Loucy (cell line): ENCODE measurements at regions not wholly inside any gene's neighbourhood (a gene's known extent, or its start where the extent isn't known, plus 50 kb on each side); places are given as distances from the start of the nearest gene placed in this dataset.

Experiments
- EZH2phosphoT487 ChIP-seq: fragments of 200-600 bp; IDR thresholded peaks from 2 replicates; pipeline ENCODE4 v1.6.1; 2018; ENCODE audit warnings: antibody characterized with exemption, mild to moderate bottlenecking, moderate library complexity, borderline replicate concordance
- TF ChIP-seq, protein P1 (sequence below): fragments of 200-600 bp; sonication (generic); conservative IDR thresholded peaks from 2 replicates; pipeline ENCODE4 v1.5.1; 2014; ENCODE audit warnings: mild to moderate bottlenecking, antibody characterized with exemption, low read length

GRCh38 chr16:6446370-6446769 is 886.3 kb upstream of the RBFOX1 start:
- TF ChIP-seq, protein P1, sequence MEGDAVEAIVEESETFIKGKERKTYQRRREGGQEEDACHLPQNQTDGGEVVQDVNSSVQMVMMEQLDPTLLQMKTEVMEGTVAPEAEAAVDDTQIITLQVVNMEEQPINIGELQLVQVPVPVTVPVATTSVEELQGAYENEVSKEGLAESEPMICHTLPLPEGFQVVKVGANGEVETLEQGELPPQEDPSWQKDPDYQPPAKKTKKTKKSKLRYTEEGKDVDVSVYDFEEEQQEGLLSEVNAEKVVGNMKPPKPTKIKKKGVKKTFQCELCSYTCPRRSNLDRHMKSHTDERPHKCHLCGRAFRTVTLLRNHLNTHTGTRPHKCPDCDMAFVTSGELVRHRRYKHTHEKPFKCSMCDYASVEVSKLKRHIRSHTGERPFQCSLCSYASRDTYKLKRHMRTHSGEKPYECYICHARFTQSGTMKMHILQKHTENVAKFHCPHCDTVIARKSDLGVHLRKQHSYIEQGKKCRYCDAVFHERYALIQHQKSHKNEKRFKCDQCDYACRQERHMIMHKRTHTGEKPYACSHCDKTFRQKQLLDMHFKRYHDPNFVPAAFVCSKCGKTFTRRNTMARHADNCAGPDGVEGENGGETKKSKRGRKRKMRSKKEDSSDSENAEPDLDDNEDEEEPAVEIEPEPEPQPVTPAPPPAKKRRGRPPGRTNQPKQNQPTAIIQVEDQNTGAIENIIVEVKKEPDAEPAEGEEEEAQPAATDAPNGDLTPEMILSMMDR = no peak
- no peak for TF ChIP-seq EZH2phosphoT487
